Brain microvascular endothelial cell (primary cell): ENCODE measurements at regions not wholly inside any gene's neighbourhood (a gene's known extent, or its start where the extent isn't known, plus 50 kb on each side); places are given as distances from the start of the nearest gene placed in this dataset.

Experiments used
- DNase-seq: peaks from one replicate; pipeline ENCODE4 v3.0.0-alpha.2; 2020
- H3K27ac ChIP-seq: fragments of 250-450 bp; sonication (Bioruptor Pico); 2 replicates; pipeline ENCODE4 v1.5.1; 2020; ENCODE audit warnings: mild to moderate bottlenecking, moderate library complexity
- H3K27me3 ChIP-seq: fragments of 250-450 bp; sonication (Bioruptor Pico); replicated peaks from 2 replicates; pipeline ENCODE4 v1.5.1; 2020; ENCODE audit warnings: mild to moderate bottlenecking
- H3K36me3 ChIP-seq: fragments of 250-450 bp; sonication (Bioruptor Pico); replicated peaks from 2 replicates; pipeline ENCODE4 v1.5.1; 2020; ENCODE audit warnings: mild to moderate bottlenecking
- H3K4me3 ChIP-seq: 2 replicates; pipeline ENCODE4 v1.5.1; 2011; ENCODE audit warnings: low read depth, mild to moderate bottlenecking, control low read depth, low read length, moderate library complexity
- in situ Hi-C: cut with HindIII; loops from 2 replicates; pipeline ENCODE4 v1.10.0; 2017; ENCODE audit warnings: low sequenced_read_pairs, low pct_ligation_motif_present
- TF ChIP-seq, protein P1 (sequence below): IDR thresholded peaks from 2 replicates; pipeline ENCODE4 v1.5.1; 2011; ENCODE audit warnings: low read depth, mild to moderate bottlenecking, moderate library complexity, low read length, control low read depth, inconsistent platforms; ENCODE audit errors: missing control alignments

DNA sequence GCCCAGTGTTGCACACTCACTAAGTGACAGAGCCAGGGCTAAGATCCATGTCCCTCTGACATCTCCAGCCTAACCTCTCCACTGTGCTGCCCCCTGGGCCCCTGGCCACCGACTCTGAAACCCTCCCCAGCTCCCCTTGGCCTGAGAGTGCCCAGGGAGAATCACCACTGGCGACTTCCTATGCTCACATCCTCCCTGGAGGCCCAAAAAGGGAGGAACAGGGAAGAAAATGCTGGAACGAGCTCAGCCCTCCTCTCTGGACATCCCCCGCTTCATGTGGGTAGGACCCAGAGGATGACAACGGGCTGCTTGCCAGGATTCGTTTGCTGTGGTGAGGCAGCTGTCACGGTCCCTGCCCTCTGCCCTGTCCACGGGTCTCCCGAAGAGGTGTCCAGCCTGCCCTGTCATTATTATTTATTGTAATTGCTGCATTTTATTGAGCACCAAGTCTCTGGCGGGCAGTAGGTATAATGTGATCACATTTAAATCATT lies 153.5 kb upstream of the RPL38 start:
- Histone ChIP-seq H3K4me3 (no peak overlapping the region), H3K36me3 (no peaks in the 10 kb centered on the region), H3K27me3 (no peaks in the 10 kb centered on the region), H3K27ac (no peak overlapping the region)
- TF ChIP-seq, protein P1, sequence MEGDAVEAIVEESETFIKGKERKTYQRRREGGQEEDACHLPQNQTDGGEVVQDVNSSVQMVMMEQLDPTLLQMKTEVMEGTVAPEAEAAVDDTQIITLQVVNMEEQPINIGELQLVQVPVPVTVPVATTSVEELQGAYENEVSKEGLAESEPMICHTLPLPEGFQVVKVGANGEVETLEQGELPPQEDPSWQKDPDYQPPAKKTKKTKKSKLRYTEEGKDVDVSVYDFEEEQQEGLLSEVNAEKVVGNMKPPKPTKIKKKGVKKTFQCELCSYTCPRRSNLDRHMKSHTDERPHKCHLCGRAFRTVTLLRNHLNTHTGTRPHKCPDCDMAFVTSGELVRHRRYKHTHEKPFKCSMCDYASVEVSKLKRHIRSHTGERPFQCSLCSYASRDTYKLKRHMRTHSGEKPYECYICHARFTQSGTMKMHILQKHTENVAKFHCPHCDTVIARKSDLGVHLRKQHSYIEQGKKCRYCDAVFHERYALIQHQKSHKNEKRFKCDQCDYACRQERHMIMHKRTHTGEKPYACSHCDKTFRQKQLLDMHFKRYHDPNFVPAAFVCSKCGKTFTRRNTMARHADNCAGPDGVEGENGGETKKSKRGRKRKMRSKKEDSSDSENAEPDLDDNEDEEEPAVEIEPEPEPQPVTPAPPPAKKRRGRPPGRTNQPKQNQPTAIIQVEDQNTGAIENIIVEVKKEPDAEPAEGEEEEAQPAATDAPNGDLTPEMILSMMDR, result no peak
- no peak for DNase-seq
- in situ Hi-C loops, result no loop called here

DNA sequence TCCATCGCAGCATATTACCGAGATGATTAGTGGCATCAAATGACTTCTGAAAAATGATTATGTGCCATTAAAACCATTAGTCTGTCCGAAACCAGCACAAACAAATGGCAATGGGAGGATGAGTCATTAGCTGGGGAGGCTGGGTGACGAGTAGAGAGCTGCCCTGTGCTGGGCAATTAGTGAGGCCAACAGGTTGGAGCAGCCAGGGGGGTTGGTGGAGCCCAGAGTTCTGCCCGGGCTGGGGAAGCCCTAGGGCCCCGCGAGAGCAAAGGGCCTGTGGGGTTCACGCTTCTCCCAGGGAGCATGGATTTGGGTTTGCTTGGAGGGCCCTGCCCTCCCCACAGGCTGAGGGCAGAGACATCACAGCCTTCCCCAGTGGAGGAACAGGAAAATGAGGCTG lies 152.1 kb upstream of the RPL38 start:
- TF ChIP-seq, protein P1, result no peak
- in situ Hi-C loops, result no loop called here
- Histone ChIP-seq H3K4me3 (no peak overlapping the region), H3K36me3 (no peaks in the 10 kb centered on the region), H3K27ac (no peak overlapping the region), H3K27me3 (no peaks in the 10 kb centered on the region)
- DNase-seq, result no peak

DNA sequence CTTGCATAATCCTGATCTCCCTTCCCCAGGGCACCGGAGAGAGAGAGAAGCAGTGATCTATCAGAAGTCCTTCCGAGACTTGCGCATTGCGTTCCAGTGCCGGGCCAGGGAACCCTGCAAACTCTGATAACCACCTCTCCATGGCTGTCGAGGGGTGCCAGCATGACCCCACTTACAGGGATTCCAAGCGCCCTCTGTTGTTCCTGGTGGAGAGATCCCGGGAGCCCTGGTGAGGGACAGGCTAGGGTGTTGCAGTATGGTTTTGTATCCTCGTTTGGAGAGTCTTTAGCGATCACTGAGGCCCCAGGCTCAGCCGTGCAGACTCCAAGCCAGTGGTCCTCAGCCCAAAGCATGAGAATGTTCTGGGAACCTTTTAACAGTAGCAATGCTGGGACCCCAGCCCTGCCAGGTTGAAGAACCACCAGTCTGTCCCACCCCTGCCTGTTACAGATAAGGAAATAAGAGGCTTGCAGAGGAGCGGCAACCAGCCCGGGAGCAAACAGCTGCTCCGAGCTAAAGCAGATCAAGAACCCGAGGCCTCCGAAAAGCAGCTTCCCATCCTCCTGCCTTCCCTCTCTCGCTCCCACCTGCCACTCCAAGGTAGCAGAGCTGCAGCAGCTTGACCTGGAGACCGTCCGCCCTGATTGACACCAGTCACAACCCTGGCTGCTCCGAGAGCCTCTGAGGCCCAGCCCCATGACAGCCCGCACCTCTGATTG lies 150.3 kb upstream of the RPL38 start:
- in situ Hi-C loops, result no loop called here
- no peak overlapping the region for H3K27ac ChIP-seq
- H3K4me3 ChIP-seq, result no peak overlapping the region
- H3K27me3 ChIP-seq, result no peaks in the 10 kb centered on the region
- DNase-seq, result no peak
- H3K36me3 ChIP-seq, result no peaks in the 10 kb centered on the region
- TF ChIP-seq, protein P1, result no peak

DNA sequence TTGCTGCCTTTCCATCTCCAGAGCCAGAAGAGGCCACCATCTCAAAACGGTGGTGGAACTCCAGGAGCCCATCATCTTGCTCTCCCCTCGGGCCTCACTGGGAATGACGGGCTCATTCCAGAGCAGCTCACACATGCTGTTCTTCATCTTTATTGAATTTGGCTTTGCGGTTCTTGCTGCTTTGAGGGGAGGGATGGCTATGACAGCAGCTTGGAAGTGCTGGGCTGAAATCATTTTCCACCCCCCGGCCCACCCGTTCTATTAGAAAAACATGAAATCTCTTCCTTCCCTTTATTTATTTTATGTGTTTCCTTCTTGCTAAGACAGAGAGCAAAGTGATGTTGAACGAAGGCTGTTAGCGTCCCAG lies 149.8 kb upstream of the RPL38 start:
- no peak overlapping the region for H3K4me3 ChIP-seq
- TF ChIP-seq, protein P1, result no peak
- no peaks in the 10 kb centered on the region for H3K27me3 ChIP-seq
- DNase-seq, result no peak
- H3K36me3 ChIP-seq, result no peaks in the 10 kb centered on the region
- no peak overlapping the region for H3K27ac ChIP-seq
- in situ Hi-C loops, result no loop called here

DNA sequence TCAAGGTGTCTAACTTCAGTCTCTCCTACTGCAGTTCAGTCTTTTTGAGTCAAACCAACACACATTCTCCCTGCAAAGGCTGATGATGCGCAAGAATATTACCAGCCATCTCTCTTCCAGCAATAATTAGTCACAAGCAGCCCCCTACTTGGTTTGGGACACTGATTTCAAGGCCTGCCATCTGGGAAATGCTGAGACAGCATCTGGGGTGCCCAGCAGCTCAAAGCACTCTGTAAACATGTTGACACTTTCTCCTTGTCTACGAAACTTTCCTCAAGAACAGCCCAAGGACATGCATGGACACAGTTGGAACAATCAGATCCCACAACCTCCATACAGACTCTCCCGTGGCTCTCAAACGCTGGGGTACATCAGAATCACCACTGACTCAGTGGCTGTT lies 149.2 kb upstream of the RPL38 start:
- Histone ChIP-seq H3K4me3 (no peak overlapping the region), H3K36me3 (no peaks in the 10 kb centered on the region), H3K27me3 (no peaks in the 10 kb centered on the region), H3K27ac (no peak overlapping the region)
- in situ Hi-C loops, result no loop called here
- TF ChIP-seq, protein P1, result no peak
- DNase-seq, result no peak
